GM19395 (cell line): ENCODE measurements at regions not wholly inside any gene's neighbourhood (a gene's known extent, or its start where the extent isn't known, plus 50 kb on each side); places are given as distances from the start of the nearest gene placed in this dataset.

Experiments
- ATAC-seq: cut with Tn5 transposase; IDR thresholded peaks from one replicate; pipeline ENCODE4 v1.9.1; 2021; ENCODE audit warnings: mild to moderate bottlenecking, moderate library complexity; ENCODE audit not compliant: unreplicated experiment

DNA sequence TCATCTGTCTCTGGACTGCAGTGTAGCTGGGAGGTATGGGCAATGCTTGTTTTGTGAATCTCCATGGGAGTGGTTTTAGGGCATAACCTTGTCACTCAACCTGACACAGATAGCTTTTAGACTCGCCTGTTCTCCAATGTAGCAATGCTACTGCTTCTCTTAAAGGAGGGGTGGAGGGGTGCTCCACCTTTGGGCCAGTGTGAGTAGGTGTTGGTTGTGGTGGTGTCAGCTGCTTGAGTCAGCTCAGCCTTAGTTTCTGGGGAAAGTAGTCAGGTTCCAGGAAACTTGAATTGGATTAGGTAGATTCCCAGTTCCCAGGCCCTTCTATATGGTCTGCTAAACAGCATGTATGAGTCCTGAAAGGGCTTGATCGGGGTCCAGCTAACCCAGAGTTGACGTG lies 91.1 kb upstream of the PLPPR1 start:
- ATAC-seq: no peak

DNA sequence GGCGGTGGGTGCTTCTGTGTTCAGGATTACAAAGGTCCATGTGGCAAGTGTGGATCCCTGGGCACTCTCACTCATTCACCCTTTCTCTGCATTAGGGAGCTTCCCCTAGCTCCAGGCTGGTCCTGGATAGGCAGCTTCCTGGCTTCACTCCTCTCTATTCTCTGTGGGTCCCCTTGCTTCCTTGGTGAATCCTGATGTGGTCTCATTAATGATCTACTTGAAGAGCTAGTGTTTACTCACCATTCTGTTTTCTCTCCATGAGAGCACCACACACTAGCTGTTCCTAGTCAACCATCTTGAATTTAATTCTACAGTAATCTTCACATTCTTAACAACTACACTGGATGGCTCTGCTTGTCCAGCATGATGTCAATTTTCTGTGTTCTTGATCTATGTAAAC lies 90.0 kb upstream of the PLPPR1 start:
- no peak for ATAC-seq

DNA sequence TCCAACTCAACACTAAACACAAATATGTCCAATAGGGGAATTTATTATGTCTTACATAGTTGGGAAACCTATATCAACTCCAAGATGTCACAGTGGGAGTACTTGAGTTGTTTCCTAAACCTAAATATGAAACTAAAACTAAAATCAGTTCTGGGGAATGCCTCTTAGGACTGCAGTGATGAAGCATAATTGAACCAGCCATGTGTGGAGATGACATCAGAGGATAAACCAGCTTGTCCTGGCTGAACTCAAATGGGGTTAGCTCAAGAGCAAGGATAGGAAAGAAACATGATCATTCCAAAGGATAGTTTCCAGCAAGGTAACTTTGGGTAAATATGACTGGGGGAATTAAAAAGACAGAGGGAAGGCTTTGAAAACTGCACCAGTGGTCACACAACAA lies 88.9 kb upstream of the PLPPR1 start:
- ATAC-seq: no peak

DNA sequence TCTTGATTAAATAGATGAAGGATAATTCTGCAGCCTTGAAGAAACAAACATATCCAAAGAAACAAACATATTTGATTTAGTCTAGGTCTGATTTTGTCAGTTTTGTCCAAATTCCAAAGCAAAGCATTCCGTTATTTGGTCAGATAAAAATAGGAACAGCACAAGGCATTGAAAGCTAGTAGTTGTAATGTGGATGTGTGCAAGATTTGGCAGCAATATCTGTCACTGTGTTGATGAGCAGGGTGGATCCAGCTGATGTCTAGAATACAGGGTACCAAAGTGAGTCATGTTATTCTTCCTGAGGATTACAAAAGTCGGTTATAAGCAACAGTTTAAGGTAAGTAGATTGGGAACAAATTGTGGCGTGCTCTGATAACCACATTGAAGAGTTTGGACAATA lies 69.3 kb upstream of the PLPPR1 start:
- no peak for ATAC-seq
